Activated CD4-positive, alpha-beta T cell treated with anti-CD3 and anti-CD28 coated beads for 1 hour (primary cell): ENCODE measurements at regions not wholly inside any gene's neighbourhood (a gene's known extent, or its start where the extent isn't known, plus 50 kb on each side); places are given as distances from the start of the nearest gene placed in this dataset.
A peak's percentile ranks its signal among the peaks of the same experiment; 100 is the strongest.

Source experiments
- DNase-seq: peaks from one replicate; pipeline ENCODE4 v3.0.0-alpha.2; 2020

- no peak for DNase-seq
These were observed 330.8 kb upstream of the PROX1 start for GRCh38 chr1:213657013-213657412.

- DNase-seq: no peak
These were observed 329.9 kb upstream of the PROX1 start for GRCh38 chr1:213657879-213658278.

GRCh38 chr1:213658457-213658856, 329.3 kb upstream of the PROX1 start:
- DNase-seq: no peak

- DNase-seq: no peak
These were observed 327.9 kb upstream of the PROX1 start for GRCh38 chr1:213659580-213660547.

- no peak for DNase-seq
These were observed 326.5 kb upstream of the PROX1 start for GRCh38 chr1:213661302-213661701.

- no peak for DNase-seq
These were observed 321.7 kb upstream of the PROX1 start for GRCh38 chr1:213666113-213666512.

GRCh38 chr1:213666922-213667321, 320.9 kb upstream of the PROX1 start:
- no peak for DNase-seq

GRCh38 chr1:213669512-213669911, 318.3 kb upstream of the PROX1 start:
- DNase-seq: no peak

GRCh38 chr1:213669964-213670691, 317.6 kb upstream of the PROX1 start:
- DNase-seq: peak; percentile 12

GRCh38 chr1:213670692-213671023, 317.1 kb upstream of the PROX1 start:
- no peak for DNase-seq

GRCh38 chr1:213675043-213675442, 312.7 kb upstream of the PROX1 start:
- no peak for DNase-seq

- no peak for DNase-seq
These were observed 311.0 kb upstream of the PROX1 start for GRCh38 chr1:213676736-213677135.

GRCh38 chr1:213678348-213678747, 309.4 kb upstream of the PROX1 start:
- DNase-seq: no peak

- no peak for DNase-seq
These were observed 309.0 kb upstream of the PROX1 start for GRCh38 chr1:213678753-213679152.

GRCh38 chr1:213679153-213679552, 308.6 kb upstream of the PROX1 start:
- no peak for DNase-seq

- no peak for DNase-seq
These were observed 307.0 kb upstream of the PROX1 start for GRCh38 chr1:213680677-213681325.

- DNase-seq: no peak
These were observed 305.9 kb upstream of the PROX1 start for GRCh38 chr1:213681788-213682340.

GRCh38 chr1:213683529-213683928, 304.2 kb upstream of the PROX1 start:
- no peak for DNase-seq

- DNase-seq: no peak
These were observed 303.3 kb upstream of the PROX1 start for GRCh38 chr1:213684454-213684853.

- DNase-seq: no peak
These were observed 301.7 kb upstream of the PROX1 start for GRCh38 chr1:213685992-213686582.

GRCh38 chr1:213686983-213687382, 300.8 kb upstream of the PROX1 start:
- no peak for DNase-seq

- DNase-seq: no peak
These were observed 299.9 kb upstream of the PROX1 start for GRCh38 chr1:213687832-213688231.

GRCh38 chr1:213688655-213689054, 299.1 kb upstream of the PROX1 start:
- DNase-seq: no peak
